H1 (cell line): ENCODE measurements at regions not wholly inside any gene's neighbourhood (a gene's known extent, or its start where the extent isn't known, plus 50 kb on each side); places are given as distances from the start of the nearest gene placed in this dataset.

Experiments
- CTCF ChIA-PET: fragments of 300-600 bp; sonication (Branson Sonifier 250); formaldehyde crosslinking; loops from one replicate; lab custom pipeline; 2021; ENCODE audit not compliant: partially characterized antibody; lab: Charles Lee
- POLR2A ChIA-PET: fragments of 300-600 bp; sonication (Branson Sonifier 250); formaldehyde crosslinking; loops from one replicate; lab custom pipeline; 2021; ENCODE audit warnings: inconsistent platforms; ENCODE audit not compliant: partially characterized antibody; lab: Charles Lee
- DNase-seq, 2 experiments: peaks; one replicate each; pipeline versions ENCODE4 v3.0.0 to v3.0.0-alpha.2; 2010 to 2022; ENCODE audit warnings: low spot score in 2 of 2, low read depth in 1 of 2, mixed read lengths in 1 of 2
- FAIRE-seq: peaks from 2 replicates; lab custom pipeline; 2011; peaks lifted over from hg19 to GRCh38; lab: Jason Lieb, UNC
- H2AFZ ChIP-seq: 2 replicates; pipeline ENCODE4 v1.8.1; 2012; ENCODE audit warnings: low read length, inconsistent platforms
- H2AK5ac ChIP-seq: 2 replicates; pipeline ENCODE4 v1.6.1; 2013; ENCODE audit warnings: low read depth, low read length
- H2BK120ac ChIP-seq: replicated peaks from 2 replicates; pipeline ENCODE3; 2013; ENCODE audit warnings: low read depth, low read length, inconsistent platforms
- H2BK12ac ChIP-seq: 2 replicates; pipeline ENCODE4 v1.6.1; 2013; ENCODE audit warnings: low read depth, low read length
- H2BK15ac ChIP-seq: 2 replicates; pipeline ENCODE4 v1.6.1; 2013; ENCODE audit warnings: low read length
- H2BK20ac ChIP-seq: 2 replicates; pipeline ENCODE4 v1.6.1; 2013; ENCODE audit warnings: low read length
- H2BK5ac ChIP-seq: 2 replicates; pipeline ENCODE4 v1.6.1; 2013; ENCODE audit warnings: low read depth, low read length
- H3K14ac ChIP-seq: 2 replicates; pipeline ENCODE4 v1.6.1; 2013; ENCODE audit warnings: inconsistent platforms; ENCODE audit not compliant: insufficient read length
- H3K18ac ChIP-seq: 2 replicates; pipeline ENCODE4 v1.6.1; 2013; ENCODE audit warnings: low read length; ENCODE audit errors: extremely low read depth
- H3K23ac ChIP-seq: 2 replicates; pipeline ENCODE4 v1.6.1; 2013; ENCODE audit warnings: inconsistent platforms; ENCODE audit not compliant: insufficient read length
- H3K23me2 ChIP-seq: 2 replicates; pipeline ENCODE4 v1.6.1; 2013; ENCODE audit warnings: low read depth, low read length
- H3K27ac ChIP-seq: 2 replicates; pipeline ENCODE4 v1.6.1; 2011; ENCODE audit warnings: low read depth, low read length, inconsistent platforms
- H3K27me3 ChIP-seq, 4 experiments: replicated peaks in 1 of 4; 1 replicate in 1 of 4; 2 replicates in 3 of 4; pipeline versions ENCODE4 v1.6.1 to v1.8.1; 2011 to 2013; ENCODE audit warnings: low read length in 3 of 4, mild to moderate bottlenecking in 3 of 4, inconsistent platforms in 2 of 4, mixed read lengths in 2 of 4, moderate library complexity in 1 of 4; ENCODE audit not compliant: control insufficient read depth in 3 of 4, insufficient read depth in 3 of 4; ENCODE audit errors: extremely low read depth in 1 of 4
- H3K36me3 ChIP-seq, 4 experiments: 2 replicates each; pipeline versions ENCODE4 v1.6.1 to v1.8.1; 2011 to 2013; ENCODE audit warnings: mild to moderate bottlenecking in 4 of 4, low read length in 3 of 4, moderate library complexity in 2 of 4, control low read depth in 1 of 4, inconsistent platforms in 1 of 4; ENCODE audit not compliant: insufficient read depth in 4 of 4, control insufficient read depth in 2 of 4
- H3K4ac ChIP-seq: replicated peaks from 2 replicates; pipeline ENCODE3; 2013; ENCODE audit warnings: low read length, low read depth, mixed read lengths, inconsistent platforms; ENCODE audit not compliant: insufficient read length
- H3K4me1 ChIP-seq, 4 experiments: replicated peaks in 1 of 4; 1 replicate in 1 of 4; 2 replicates in 3 of 4; pipeline versions ENCODE4 v1.6.1 to v1.8.1; 2011 to 2013; ENCODE audit warnings: low read length in 3 of 4, inconsistent platforms in 2 of 4, mixed read lengths in 1 of 4; ENCODE audit not compliant: insufficient read depth in 4 of 4, control insufficient read depth in 3 of 4
- H3K4me2 ChIP-seq, 2 experiments: 2 replicates each; pipeline versions ENCODE4 v1.6.1 to v1.8.1; 2011 to 2013; ENCODE audit warnings: low read depth in 2 of 2, low read length in 2 of 2, control low read depth in 1 of 2, inconsistent platforms in 1 of 2, mild to moderate bottlenecking in 1 of 2; ENCODE audit not compliant: insufficient read depth in 1 of 2
- H3K4me3 ChIP-seq, 4 experiments: fragments of 200-600, 300-600 bp in 1 of 4; sonication (generic), shearing (Covaris generic), sonication (Bioruptor Twin) in 1 of 4; 2 replicates each; pipeline versions ENCODE4 v1.5.1 to v1.8.1; 2011 to 2016; ENCODE audit warnings: low read length in 4 of 4, low read depth in 3 of 4, control low read depth in 2 of 4, inconsistent platforms in 2 of 4, mild to moderate bottlenecking in 2 of 4, mixed read lengths in 1 of 4, moderate library complexity in 1 of 4; ENCODE audit not compliant: insufficient read depth in 2 of 4; ENCODE audit errors: extremely low read depth in 1 of 4
- H3K56ac ChIP-seq: replicated peaks from 2 replicates; pipeline ENCODE3; 2013; ENCODE audit warnings: low read depth, mild to moderate bottlenecking, mixed read lengths, low read length, inconsistent platforms; ENCODE audit not compliant: insufficient read length
- H3K79me1 ChIP-seq: 2 replicates; pipeline ENCODE4 v1.6.1; 2013; ENCODE audit warnings: low read depth, low read length, control low read depth
- H3K79me2 ChIP-seq, 2 experiments: 2 replicates each; pipeline versions ENCODE4 v1.6.1 to v1.8.1; 2012 to 2013; ENCODE audit warnings: low read length in 2 of 2, mild to moderate bottlenecking in 2 of 2, inconsistent platforms in 1 of 2; ENCODE audit not compliant: insufficient read depth in 2 of 2, control insufficient read depth in 1 of 2
- H3K9ac ChIP-seq, 4 experiments: replicated peaks in 1 of 4; 1 replicate in 1 of 4; 2 replicates in 3 of 4; pipeline versions ENCODE4 v1.6.1 to v1.8.1; 2011 to 2013; ENCODE audit warnings: low read depth in 3 of 4, low read length in 3 of 4, control low read depth in 2 of 4, mild to moderate bottlenecking in 2 of 4, moderate library complexity in 2 of 4, inconsistent platforms in 1 of 4; ENCODE audit errors: extremely low read depth in 1 of 4
- H3K9me3 ChIP-seq, 2 experiments: 2 replicates each; pipeline versions ENCODE4 v1.6.1 to v1.8.1; 2012 to 2013; ENCODE audit warnings: mild to moderate bottlenecking in 2 of 2, moderate library complexity in 2 of 2, control low read depth in 1 of 2, inconsistent platforms in 1 of 2, low read depth in 1 of 2, low read length in 1 of 2, mixed read lengths in 1 of 2; ENCODE audit not compliant: insufficient read depth in 2 of 2
- H4K20me1 ChIP-seq, 2 experiments: replicated peaks in 1 of 2; 2 replicates each; pipeline versions ENCODE3 to v1.8.1; 2011 to 2013; ENCODE audit warnings: inconsistent platforms in 2 of 2, low read length in 2 of 2, mild to moderate bottlenecking in 1 of 2; ENCODE audit not compliant: insufficient read depth in 2 of 2, control insufficient read depth in 1 of 2
- H4K5ac ChIP-seq: 2 replicates; pipeline ENCODE4 v1.6.1; 2013; ENCODE audit warnings: low read length, low read depth, mixed read lengths, inconsistent platforms; ENCODE audit not compliant: insufficient read length
- H4K8ac ChIP-seq: 2 replicates; pipeline ENCODE4 v1.8.0; 2013; ENCODE audit warnings: mild to moderate bottlenecking, moderate library complexity, low read length, inconsistent platforms; ENCODE audit not compliant: insufficient read depth; ENCODE audit errors: extremely low read depth
- H4K91ac ChIP-seq: replicated peaks from 2 replicates; pipeline ENCODE3; 2013; ENCODE audit warnings: low read length, mixed read lengths, inconsistent platforms; ENCODE audit not compliant: insufficient read length
- ASH2L ChIP-seq: fragments of 200-600, 300-600 bp; sonication (generic); IDR thresholded peaks from one replicate; pipeline ENCODE4 v1.7.1; 2017; ENCODE audit warnings: low read length
- CTCF ChIP-seq, 3 experiments: IDR thresholded peaks; 1 replicate in 2 of 3; 2 replicates in 1 of 3; pipeline versions ENCODE4 v1.5.1 to v1.6.1; 2011; ENCODE audit warnings: low read length in 3 of 3, mild to moderate bottlenecking in 3 of 3, inconsistent platforms in 2 of 3, low read depth in 1 of 3, moderate library complexity in 1 of 3; ENCODE audit not compliant: insufficient read depth in 1 of 3; ENCODE audit errors: control extremely low read depth in 1 of 3
- RAD21 ChIP-seq, 2 experiments: IDR thresholded peaks in 1 of 2; conservative IDR thresholded peaks in 1 of 2; 2 replicates each; pipeline ENCODE4 v1.6.1; 2011; ENCODE audit warnings: low read depth in 2 of 2, low read length in 2 of 2, improper control_type of control experiment in 1 of 2, inconsistent platforms in 1 of 2, mild to moderate bottlenecking in 1 of 2, moderate library complexity in 1 of 2
- WGBS, 2 experiments: shearing (Covaris generic) in 1 of 2; methylation state at CpG; one replicate each; pipeline versions ENCODE4 v1.1.6 to v1.1.7; 2013 to 2015; ENCODE audit warnings: low lambda C conversion rate in 2 of 2, mixed read lengths in 2 of 2, inconsistent platforms in 1 of 2, low coverage in 1 of 2, missing lambda C conversion rate in 1 of 2; ENCODE audit not compliant: insufficient replicate concordance in 2 of 2, insufficient coverage in 1 of 2, insufficient read length in 1 of 2; ENCODE audit errors: extremely low coverage in 1 of 2, missing lambda C conversion rate in 1 of 2; 5-methylcytosine and 5-hydroxymethylcytosine counted together

- Histone ChIP-seq H3K4me2 (no peak overlapping the region), H3K14ac (no peak overlapping the region), H2BK120ac (no peak overlapping the region), H3K36me3 (no peaks in the 10 kb centered on the region), H4K5ac (no peak overlapping the region), H2AFZ (no peak overlapping the region), H3K23me2 (no peaks in the 10 kb centered on the region), H3K4me1 (peaks cover 0 to 3% (median 0%) of the 10 kb centered on the region in 4 experiments; a peak in 1 of 7 replicates), H3K9me3 (no peaks in the 10 kb centered on the region), H3K4ac (no peak overlapping the region), H3K23ac (no peak overlapping the region), H2BK20ac (no peak overlapping the region), H4K91ac (no peak overlapping the region), H2BK12ac (no peak overlapping the region), H2BK5ac (no peak overlapping the region), H3K9ac (no peak overlapping the region), H2AK5ac (no peak overlapping the region), H3K27me3 (no peaks in the 10 kb centered on the region), H2BK15ac (no peak overlapping the region), H4K20me1 (no peaks in the 10 kb centered on the region), H3K56ac (no peak overlapping the region), H3K18ac (no peak overlapping the region), H3K79me1 (no peaks in the 10 kb centered on the region), H3K4me3 (no peak overlapping the region), H3K27ac (no peak overlapping the region), H3K79me2 (no peaks in the 10 kb centered on the region), H4K8ac (no peak overlapping the region)
- peak in 1 of 3 experiments; percentile 45; a peak in 1 of 4 replicates for TF ChIP-seq CTCF (IDR thresholded peaks at IDR 0.05; ENCODE audit: control extremely low read depth in 1 of 3, insufficient read depth in 1 of 3, low read depth in 1 of 3, low read length in 3 of 3)
- TF ChIP-seq ASH2L: no peak
- peak; percentile 19 to 32; a peak in 3 of 4 replicates for TF ChIP-seq RAD21 (IDR thresholded peaks at IDR 0.05 in 1 of 2, conservative IDR thresholded peaks at IDR 0.05 in 1 of 2; ENCODE audit: low read depth in 2 of 2, low read length in 2 of 2)
- ChIA-PET POLR2A (interaction anchor here (0.6 to 0.8 kb wide), 4 partner anchors 42 to 143 kb away, joined by 3 read pairs; no protein-coding TSS in a partner anchor), CTCF (interaction anchor here (0.5 to 2.1 kb wide), 22 partner anchors 9 to 428 kb away, joined by 3 to 16 read pairs (median 4); no protein-coding TSS in a partner anchor)
- DNase-seq (peak; percentile 45 to 53), FAIRE-seq (peak; percentile 97)
- WGBS, 2 experiments: 13% methylated on average over 1 of the region's 1 CpG; no CpG with 5 or more reads in 1 of the 2 experiments
Observed at GRCh38 chrX:101759000-101759399, 99.3 kb upstream of the ARMCX2 start.
